SK-N-SH treated with all-trans-retinoic acid at 6 μM for 48 hours (cell line): ENCODE measurements at regions not wholly inside any gene's neighbourhood (a gene's known extent, or its start where the extent isn't known, plus 50 kb on each side); places are given as distances from the start of the nearest gene placed in this dataset.
"Not testable (repeated sequence)": the region's sequence is repeated elsewhere in the genome, so short reads cannot be mapped to it uniquely, and the experiment has no call there.

Experiments used
- ATAC-seq: fragments of 200-7000 bp; cut with Tn5 transposase; 3 replicates; pipeline ENCODE4 v1.9.1; 2020; ENCODE audit warnings: mild to moderate bottlenecking, moderate library complexity
- CREB5 ChIP-seq: fragments of 250-450 bp; sonication (Bioruptor Pico); IDR thresholded peaks from 2 replicates; pipeline ENCODE4 v1.5.1; 2020; ENCODE audit warnings: low read depth, mild to moderate bottlenecking, moderate library complexity
- CSDC2 ChIP-seq: fragments of 250-450 bp; sonication (Bioruptor Pico); IDR thresholded peaks from 2 replicates; pipeline ENCODE4 v1.5.0; 2020; ENCODE audit warnings: mild to moderate bottlenecking, moderate library complexity
- ESRRG ChIP-seq: fragments of 250-450 bp; sonication (Bioruptor Pico); IDR thresholded peaks from 2 replicates; pipeline ENCODE4 v1.6.1; 2021; ENCODE audit warnings: mild to moderate bottlenecking
- OSR1 ChIP-seq: fragments of 250-450 bp; sonication (Bioruptor Pico); IDR thresholded peaks from 2 replicates; pipeline ENCODE4 v1.8.0; 2022; ENCODE audit warnings: moderate library complexity, mild to moderate bottlenecking, inconsistent platforms
- PATZ1 ChIP-seq: fragments of 250-450 bp; sonication (Bioruptor Pico); IDR thresholded peaks from 2 replicates; pipeline ENCODE4 v1.8.0; 2020; ENCODE audit warnings: mild to moderate bottlenecking, moderate library complexity, borderline replicate concordance
- POU6F1 ChIP-seq: fragments of 250-450 bp; sonication (Bioruptor Pico); IDR thresholded peaks from 2 replicates; pipeline ENCODE4 v1.8.0; 2021; ENCODE audit warnings: low read depth, mild to moderate bottlenecking, moderate library complexity, borderline replicate concordance
- RARB ChIP-seq: fragments of 250-450 bp; sonication (Bioruptor Pico); IDR thresholded peaks from 2 replicates; pipeline ENCODE4 v1.8.0; 2021; ENCODE audit warnings: mild to moderate bottlenecking, moderate library complexity
- SNAI2 ChIP-seq: fragments of 250-450 bp; sonication (Bioruptor Pico); IDR thresholded peaks from 2 replicates; pipeline ENCODE4 v1.5.0; 2020; ENCODE audit warnings: mild to moderate bottlenecking, moderate library complexity
- TCF4 ChIP-seq: fragments of 250-450 bp; sonication (Bioruptor Pico); IDR thresholded peaks from 2 replicates; pipeline ENCODE4 v1.8.0; 2021; ENCODE audit warnings: mild to moderate bottlenecking, moderate library complexity, borderline replicate concordance
- TOX ChIP-seq: fragments of 250-450 bp; sonication (Bioruptor Pico); IDR thresholded peaks from 2 replicates; pipeline ENCODE4 v1.8.0; 2021; ENCODE audit warnings: mild to moderate bottlenecking, moderate library complexity, borderline replicate concordance
- ZFP3 ChIP-seq: fragments of 250-450 bp; sonication (Bioruptor Pico); IDR thresholded peaks from 2 replicates; pipeline ENCODE4 v1.5.0; 2020; ENCODE audit warnings: mild to moderate bottlenecking, moderate library complexity
- ZNF565 ChIP-seq: fragments of 450-650 bp; formaldehyde crosslinking; conservative IDR thresholded peaks from 2 replicates; pipeline ENCODE4 v1.5.0; 2020; ENCODE audit warnings: low read depth, mild to moderate bottlenecking, moderate library complexity
- ZNF8 ChIP-seq: fragments of 450-650 bp; formaldehyde crosslinking; IDR thresholded peaks from 2 replicates; pipeline ENCODE4 v1.5.0; 2020; ENCODE audit warnings: mild to moderate bottlenecking, moderate library complexity
- TF ChIP-seq, protein P1 (sequence below): fragments of 250-450 bp; sonication (Bioruptor Pico); IDR thresholded peaks from 2 replicates; pipeline ENCODE4 v1.5.0; 2020; ENCODE audit warnings: mild to moderate bottlenecking, moderate library complexity

- TF ChIP-seq OSR1 (CRISPR knock-in tag) (no peak), POU6F1 (CRISPR knock-in tag) (no peak), TCF4 (CRISPR knock-in tag) (no peak), PATZ1 (CRISPR knock-in tag) (no peak), TOX (CRISPR knock-in tag) (no peak)
- TF ChIP-seq, protein P1, sequence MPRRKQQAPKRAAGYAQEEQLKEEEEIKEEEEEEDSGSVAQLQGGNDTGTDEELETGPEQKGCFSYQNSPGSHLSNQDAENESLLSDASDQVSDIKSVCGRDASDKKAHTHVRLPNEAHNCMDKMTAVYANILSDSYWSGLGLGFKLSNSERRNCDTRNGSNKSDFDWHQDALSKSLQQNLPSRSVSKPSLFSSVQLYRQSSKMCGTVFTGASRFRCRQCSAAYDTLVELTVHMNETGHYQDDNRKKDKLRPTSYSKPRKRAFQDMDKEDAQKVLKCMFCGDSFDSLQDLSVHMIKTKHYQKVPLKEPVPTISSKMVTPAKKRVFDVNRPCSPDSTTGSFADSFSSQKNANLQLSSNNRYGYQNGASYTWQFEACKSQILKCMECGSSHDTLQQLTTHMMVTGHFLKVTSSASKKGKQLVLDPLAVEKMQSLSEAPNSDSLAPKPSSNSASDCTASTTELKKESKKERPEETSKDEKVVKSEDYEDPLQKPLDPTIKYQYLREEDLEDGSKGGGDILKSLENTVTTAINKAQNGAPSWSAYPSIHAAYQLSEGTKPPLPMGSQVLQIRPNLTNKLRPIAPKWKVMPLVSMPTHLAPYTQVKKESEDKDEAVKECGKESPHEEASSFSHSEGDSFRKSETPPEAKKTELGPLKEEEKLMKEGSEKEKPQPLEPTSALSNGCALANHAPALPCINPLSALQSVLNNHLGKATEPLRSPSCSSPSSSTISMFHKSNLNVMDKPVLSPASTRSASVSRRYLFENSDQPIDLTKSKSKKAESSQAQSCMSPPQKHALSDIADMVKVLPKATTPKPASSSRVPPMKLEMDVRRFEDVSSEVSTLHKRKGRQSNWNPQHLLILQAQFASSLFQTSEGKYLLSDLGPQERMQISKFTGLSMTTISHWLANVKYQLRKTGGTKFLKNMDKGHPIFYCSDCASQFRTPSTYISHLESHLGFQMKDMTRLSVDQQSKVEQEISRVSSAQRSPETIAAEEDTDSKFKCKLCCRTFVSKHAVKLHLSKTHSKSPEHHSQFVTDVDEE: no peak
- TF ChIP-seq, all 23 proteins: peak for 0
- ATAC-seq: no peak
Observed at GRCh38 chr21:14615359-14615974, 69.4 kb upstream of the SAMSN1 start.

DNA sequence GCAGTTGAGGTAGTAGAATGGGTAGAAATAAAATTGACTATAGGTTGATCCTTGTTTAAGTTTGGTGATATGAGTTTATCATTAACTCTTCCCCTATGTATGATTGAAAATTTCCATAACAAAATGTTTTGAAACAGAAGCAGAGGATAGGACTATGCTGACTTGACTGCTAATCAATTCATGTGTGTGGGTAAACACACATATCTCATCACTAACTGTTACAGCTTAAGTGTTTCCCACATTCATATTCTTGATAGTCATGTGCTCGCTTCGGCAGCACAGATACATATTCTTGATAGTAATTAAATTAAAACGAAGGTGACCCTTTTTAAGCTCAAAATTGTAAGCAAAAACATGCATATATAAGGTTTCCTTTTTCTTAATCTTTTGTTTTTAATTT, 68.2 kb upstream of the SAMSN1 start:
- no peak for ATAC-seq
- TF ChIP-seq RARB (no peak), CREB5 (CRISPR knock-in tag) (no peak), SNAI2 (CRISPR knock-in tag) (no peak), PATZ1 (CRISPR knock-in tag) (no peak), ZNF8 (CRISPR knock-in tag) (no peak), ZNF565 (CRISPR knock-in tag) (no peak), CSDC2 (CRISPR knock-in tag) (no peak), POU6F1 (CRISPR knock-in tag) (no peak), TCF4 (CRISPR knock-in tag) (no peak), ZFP3 (CRISPR knock-in tag) (no peak), TOX (CRISPR knock-in tag) (no peak)

GRCh38 chr21:14613486-14614224, 67.5 kb upstream of the SAMSN1 start:
- TF ChIP-seq PATZ1 (CRISPR knock-in tag) (no peak), CSDC2 (CRISPR knock-in tag) (no peak), ESRRG (CRISPR knock-in tag) (no peak), POU6F1 (CRISPR knock-in tag) (no peak)
- TF ChIP-seq, protein P1: no peak
- TF ChIP-seq, all 23 proteins: peak for 0

GRCh38 chr21:14610119-14610518, 64.0 kb upstream of the SAMSN1 start:
- ATAC-seq: not testable (repeated sequence)

More at GRCh38 chr21:14613486-14614224, 67.5 kb upstream of the SAMSN1 start:
- no peak for ATAC-seq
